ENCODE measurements at regions not wholly inside any gene's neighbourhood (a gene's known extent, or its start where the extent isn't known, plus 50 kb on each side); places are given as distances from the start of the nearest gene placed in this dataset.
"Not testable (repeated sequence)": the region's sequence is repeated elsewhere in the genome, so short reads cannot be mapped to it uniquely, and the experiment has no call there.

DNA sequence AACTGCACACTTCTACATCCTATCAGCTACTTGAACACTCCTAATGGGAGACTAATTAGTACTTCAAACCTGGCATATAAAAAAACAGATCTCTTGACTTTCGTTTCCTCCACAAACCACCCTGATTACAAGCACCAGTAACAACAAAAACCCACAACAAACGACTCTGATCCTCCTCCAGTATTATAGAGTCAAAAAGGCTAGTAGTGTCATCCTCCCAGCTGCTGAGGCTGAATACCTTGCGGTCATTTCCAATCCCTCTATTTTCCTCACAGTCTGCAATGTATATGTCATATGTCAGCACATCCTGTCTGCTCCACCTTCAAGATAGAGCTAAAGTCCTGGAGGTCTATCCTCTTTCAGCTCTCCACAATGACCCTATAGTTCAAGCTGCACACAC is 688.9 kb upstream of the RAG2 start:
- H3K36me3 ChIP-seq (ENCODE audit: control insufficient read depth in 2 of 2, extremely low read depth in 1 of 2, insufficient read depth in 1 of 2, low read length in 1 of 2), result no peaks in the 10 kb centered on the region
- H3K4me3 ChIP-seq (ENCODE audit: control insufficient read depth in 1 of 2, extremely low read depth in 1 of 2, low read length in 1 of 2), result no peak overlapping the region
- ATAC-seq (replicated peaks in 1 of 4) (no peak), DNase-seq (no peak)
- 79% methylated on average over 2 of the region's 3 CpGs for WGBS (ENCODE audit: insufficient coverage)
- no peak overlapping the region for H3K27ac ChIP-seq (ENCODE audit: low read length)
- H3K4me1 ChIP-seq (ENCODE audit: control insufficient read depth in 1 of 2, extremely low read depth in 1 of 2, insufficient read depth in 2 of 2, low read length in 2 of 2), result no peaks in the 10 kb centered on the region
- Mint-ChIP-seq H3K36me3 (no peaks in the 10 kb centered on the region), H3K9me3 (peaks cover 14 to 27% (median 25%) of the 10 kb centered on the region in 3 donors), H3K4me1 (no peaks in the 10 kb centered on the region), H3K27ac (no peak overlapping the region), H3K4me3 (no peak overlapping the region), H3K27me3 (no peaks in the 10 kb centered on the region)
- POLR2A ChIA-PET, result no interaction called here
- CTCF ChIA-PET, result no interaction called here
- H3K9me3 ChIP-seq, result no peaks in the 10 kb centered on the region
- no peaks in the 10 kb centered on the region for H3K27me3 ChIP-seq (replicated peaks in 1 of 2; ENCODE audit: control insufficient read depth in 2 of 2, extremely low read depth in 1 of 2, insufficient read depth in 2 of 2, low read length in 1 of 2)

DNA sequence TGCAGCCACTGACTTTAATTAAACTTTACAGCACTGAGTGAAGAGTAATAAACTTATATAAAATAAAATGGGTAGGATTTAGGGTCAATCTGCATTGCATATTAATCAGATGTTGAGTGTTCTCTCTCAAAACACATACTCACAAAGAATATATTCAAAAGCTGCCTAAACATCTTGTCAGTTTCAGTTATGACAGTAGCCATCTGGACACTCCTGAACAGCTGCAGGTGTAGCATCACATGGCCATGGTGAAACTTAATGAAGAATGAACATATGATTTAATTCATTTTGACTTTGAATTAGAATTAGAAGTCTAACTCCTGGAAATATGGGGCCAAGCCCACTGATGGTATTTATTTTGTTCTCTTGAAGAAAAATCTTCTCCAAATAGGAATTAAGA is 684.3 kb upstream of the RAG2 start:
- POLR2A ChIA-PET, result no interaction called here
- CTCF ChIA-PET, result no interaction called here
- H3K4me1 Mint-ChIP-seq, result no peaks in the 10 kb centered on the region

DNA sequence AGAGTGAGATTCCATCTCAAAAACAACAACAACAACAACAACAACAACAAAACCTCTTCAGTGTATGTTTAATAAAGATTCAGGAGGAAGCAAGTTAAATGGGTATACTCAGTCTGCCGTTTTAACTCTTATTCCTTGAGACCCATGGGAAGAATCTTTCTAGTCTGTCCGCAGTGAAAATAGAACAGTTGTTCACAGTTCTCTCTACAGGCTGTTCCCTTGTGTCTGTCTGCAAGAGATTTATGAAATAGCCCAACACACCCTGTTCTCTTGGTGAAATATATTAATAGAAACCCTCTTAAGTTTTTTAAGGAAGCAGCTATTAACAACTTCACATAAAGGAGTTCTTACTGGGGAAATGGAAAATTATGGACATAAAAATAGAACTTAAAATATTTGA is 682.2 kb upstream of the RAG2 start:
- ATAC-seq (replicated peaks in 1 of 4) (no peak), DNase-seq (no peak)
- Histone ChIP-seq H3K9me3 (no peaks in the 10 kb centered on the region), H3K4me1 (ENCODE audit: control insufficient read depth in 1 of 2, extremely low read depth in 1 of 2, insufficient read depth in 2 of 2, low read length in 2 of 2) (no peaks in the 10 kb centered on the region), H3K36me3 (ENCODE audit: control insufficient read depth in 2 of 2, extremely low read depth in 1 of 2, insufficient read depth in 1 of 2, low read length in 1 of 2) (no peaks in the 10 kb centered on the region), H3K27me3 (replicated peaks in 1 of 2; ENCODE audit: control insufficient read depth in 2 of 2, extremely low read depth in 1 of 2, insufficient read depth in 2 of 2, low read length in 1 of 2) (no peaks in the 10 kb centered on the region), H3K4me3 (ENCODE audit: control insufficient read depth in 1 of 2, extremely low read depth in 1 of 2, low read length in 1 of 2) (no peak overlapping the region), H3K27ac (ENCODE audit: low read length) (no peak overlapping the region)
- H3K4me3 Mint-ChIP-seq, result no peak overlapping the region
- H3K9me3 Mint-ChIP-seq, result peaks cover 3 to 28% (median 23%) of the 10 kb centered on the region in 3 donors
- H3K27me3 Mint-ChIP-seq, result no peaks in the 10 kb centered on the region
- no peaks in the 10 kb centered on the region for H3K4me1 Mint-ChIP-seq
- no peaks in the 10 kb centered on the region for H3K36me3 Mint-ChIP-seq
- CTCF ChIA-PET, result interaction anchor here in 1 of 2 donors (0.6 kb wide), 1 partner anchor 174 kb away, joined by 3 read pairs; no protein-coding TSS in a partner anchor
- no CpG with 5 or more reads among the region's 2 CpGs for WGBS (ENCODE audit: insufficient coverage)
- no peak overlapping the region for H3K27ac Mint-ChIP-seq
- POLR2A ChIA-PET, result no interaction called here

More for the DNA sequence above, 684.3 kb upstream of the RAG2 start:
- no peaks in the 10 kb centered on the region for H3K36me3 Mint-ChIP-seq
- no peaks in the 10 kb centered on the region for H3K4me1 ChIP-seq (ENCODE audit: control insufficient read depth in 1 of 2, extremely low read depth in 1 of 2, insufficient read depth in 2 of 2, low read length in 2 of 2)
- ATAC-seq (replicated peaks in 1 of 4), result no peak
- H3K36me3 ChIP-seq (ENCODE audit: control insufficient read depth in 2 of 2, extremely low read depth in 1 of 2, insufficient read depth in 1 of 2, low read length in 1 of 2), result no peaks in the 10 kb centered on the region
- H3K27ac ChIP-seq (ENCODE audit: low read length), result no peak overlapping the region
- H3K4me3 ChIP-seq (ENCODE audit: control insufficient read depth in 1 of 2, extremely low read depth in 1 of 2, low read length in 1 of 2), result no peak overlapping the region
- no peak overlapping the region for H3K4me3 Mint-ChIP-seq
- H3K27me3 Mint-ChIP-seq, result no peaks in the 10 kb centered on the region
- H3K27ac Mint-ChIP-seq, result no peak overlapping the region
- H3K9me3 Mint-ChIP-seq, result peaks cover 15 to 24% (median 21%) of the 10 kb centered on the region in 3 donors
- no peaks in the 10 kb centered on the region for H3K27me3 ChIP-seq (replicated peaks in 1 of 2; ENCODE audit: control insufficient read depth in 2 of 2, extremely low read depth in 1 of 2, insufficient read depth in 2 of 2, low read length in 1 of 2)
- no peak for DNase-seq
- H3K9me3 ChIP-seq, result no peaks in the 10 kb centered on the region

DNA sequence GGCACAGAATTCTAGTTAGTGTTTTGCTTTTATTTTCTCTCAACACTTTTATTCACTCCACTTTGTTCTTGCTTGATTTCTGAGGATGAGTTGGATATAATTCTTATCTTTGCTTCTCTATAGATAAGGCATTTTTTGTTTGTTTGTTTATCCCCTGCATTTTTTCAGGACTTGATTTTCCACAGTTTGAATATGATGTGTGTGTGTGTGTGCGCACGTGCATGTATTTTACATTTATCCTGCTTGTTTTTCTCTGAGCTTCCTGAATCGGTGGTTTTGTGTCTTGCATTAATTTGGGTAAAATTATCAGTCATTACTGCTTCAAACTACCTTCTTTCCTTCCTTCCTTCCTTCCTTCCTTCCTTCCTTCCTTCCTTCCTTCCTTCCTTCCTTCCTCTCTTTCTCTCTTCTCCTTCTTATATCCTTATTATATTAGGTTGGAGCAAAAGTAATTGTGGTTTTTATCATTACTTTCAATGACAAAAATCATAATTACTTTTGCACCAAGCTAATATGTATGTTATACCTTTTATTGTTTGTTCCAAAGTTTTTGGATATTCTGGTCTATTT is 679.9 kb upstream of the RAG2 start:
- Mint-ChIP-seq H3K27me3 (no peaks in the 10 kb centered on the region), H3K27ac (no peak overlapping the region), H3K36me3 (no peaks in the 10 kb centered on the region), H3K4me3 (no peak overlapping the region), H3K9me3 (peaks cover 3 to 31% (median 16%) of the 10 kb centered on the region in 3 donors), H3K4me1 (no peaks in the 10 kb centered on the region)
- no peaks in the 10 kb centered on the region for H3K36me3 ChIP-seq (ENCODE audit: control insufficient read depth in 2 of 2, extremely low read depth in 1 of 2, insufficient read depth in 1 of 2, low read length in 1 of 2)
- CTCF ChIA-PET, result no interaction called here
- DNase-seq (no peak), ATAC-seq (replicated peaks in 1 of 4) (no peak)
- whole genome bisulfite sequencing (ENCODE audit: insufficient coverage), result no CpG with 5 or more reads among the region's 3 CpGs
- H3K27ac ChIP-seq (ENCODE audit: low read length), result no peak overlapping the region
- no peak overlapping the region for H3K4me3 ChIP-seq (ENCODE audit: control insufficient read depth in 1 of 2, extremely low read depth in 1 of 2, low read length in 1 of 2)
- no peaks in the 10 kb centered on the region for H3K9me3 ChIP-seq
- no peaks in the 10 kb centered on the region for H3K4me1 ChIP-seq (ENCODE audit: control insufficient read depth in 1 of 2, extremely low read depth in 1 of 2, insufficient read depth in 2 of 2, low read length in 2 of 2)
- POLR2A ChIA-PET, result no interaction called here
- no peaks in the 10 kb centered on the region for H3K27me3 ChIP-seq (replicated peaks in 1 of 2; ENCODE audit: control insufficient read depth in 2 of 2, extremely low read depth in 1 of 2, insufficient read depth in 2 of 2, low read length in 1 of 2)

DNA sequence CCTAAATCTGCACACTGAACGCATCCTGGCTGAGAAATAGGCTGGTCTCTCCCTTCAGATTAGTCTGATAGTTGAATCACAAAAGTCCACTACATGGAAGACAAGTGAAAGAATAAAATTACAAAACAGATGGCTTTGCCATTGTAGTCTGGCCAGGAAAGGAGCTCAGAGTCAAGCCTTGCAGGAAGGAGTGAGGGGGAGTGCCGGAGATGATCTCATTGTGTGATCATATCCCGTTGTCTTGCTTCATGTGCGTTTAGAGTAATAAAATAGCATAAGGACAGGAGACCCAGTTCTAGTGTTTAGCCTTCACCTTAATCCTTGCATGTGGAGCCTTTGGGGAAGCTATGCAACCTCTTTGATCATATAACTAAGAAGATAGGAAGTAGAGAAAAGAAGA is 666.7 kb upstream of the RAG2 start:
- POLR2A ChIA-PET, result no interaction called here
- Mint-ChIP-seq H3K27ac (no peak overlapping the region), H3K9me3 (peaks cover 0 to 22% (median 13%) of the 10 kb centered on the region in 3 donors), H3K27me3 (no peaks in the 10 kb centered on the region), H3K4me3 (no peak overlapping the region), H3K4me1 (no peaks in the 10 kb centered on the region), H3K36me3 (no peaks in the 10 kb centered on the region)
- H3K4me3 ChIP-seq (ENCODE audit: control insufficient read depth in 1 of 2, extremely low read depth in 1 of 2, low read length in 1 of 2), result no peak overlapping the region
- no peaks in the 10 kb centered on the region for H3K4me1 ChIP-seq (ENCODE audit: control insufficient read depth in 1 of 2, extremely low read depth in 1 of 2, insufficient read depth in 2 of 2, low read length in 2 of 2)
- ATAC-seq (replicated peaks in 1 of 4) (no peak), DNase-seq (no peak)
- CTCF ChIA-PET, result no interaction called here
- no peaks in the 10 kb centered on the region for H3K27me3 ChIP-seq (replicated peaks in 1 of 2; ENCODE audit: control insufficient read depth in 2 of 2, extremely low read depth in 1 of 2, insufficient read depth in 2 of 2, low read length in 1 of 2)
- no peaks in the 10 kb centered on the region for H3K9me3 ChIP-seq
- WGBS (ENCODE audit: insufficient coverage), result 60% methylated on average over 3 of the region's 4 CpGs
- H3K36me3 ChIP-seq (ENCODE audit: control insufficient read depth in 2 of 2, extremely low read depth in 1 of 2, insufficient read depth in 1 of 2, low read length in 1 of 2), result no peaks in the 10 kb centered on the region
- H3K27ac ChIP-seq (ENCODE audit: low read length), result no peak overlapping the region

DNA sequence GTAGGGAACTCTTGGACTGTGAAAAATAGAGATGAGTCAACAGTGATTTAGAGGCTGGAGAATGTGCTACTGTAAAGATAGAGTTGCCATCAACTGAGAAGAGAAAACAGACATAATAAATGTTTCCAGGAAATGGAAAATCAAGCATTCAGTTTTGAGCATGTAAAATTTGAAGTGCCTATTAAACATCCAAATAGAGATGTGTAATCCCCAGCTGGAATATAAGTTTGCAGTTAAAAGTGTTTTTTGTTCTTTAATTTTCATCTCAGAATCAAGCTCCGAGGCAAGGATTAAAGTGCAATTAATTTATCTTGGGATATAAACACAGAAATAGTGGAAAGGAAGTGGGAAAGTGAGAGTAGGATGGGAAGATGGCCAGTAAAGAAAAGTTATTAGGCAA is 666.0 kb upstream of the RAG2 start:
- peaks cover 0 to 26% (median 10%) of the 10 kb centered on the region in 3 donors for H3K9me3 Mint-ChIP-seq
- H3K4me1 ChIP-seq (ENCODE audit: control insufficient read depth in 1 of 2, extremely low read depth in 1 of 2, insufficient read depth in 2 of 2, low read length in 2 of 2), result no peaks in the 10 kb centered on the region
- ChIA-PET CTCF (no interaction called here), POLR2A (no interaction called here)
- no peak overlapping the region for H3K27ac Mint-ChIP-seq
- no peaks in the 10 kb centered on the region for H3K36me3 ChIP-seq (ENCODE audit: control insufficient read depth in 2 of 2, extremely low read depth in 1 of 2, insufficient read depth in 1 of 2, low read length in 1 of 2)
- no peak overlapping the region for H3K4me3 Mint-ChIP-seq
- no peak overlapping the region for H3K4me3 ChIP-seq (ENCODE audit: control insufficient read depth in 1 of 2, extremely low read depth in 1 of 2, low read length in 1 of 2)
- no peak for ATAC-seq (replicated peaks in 1 of 4)
- DNase-seq, result no peak
- H3K27ac ChIP-seq (ENCODE audit: low read length), result no peak overlapping the region
- WGBS (ENCODE audit: insufficient coverage), result 57% methylated on average over 1 of the region's 1 CpG
- no peaks in the 10 kb centered on the region for H3K36me3 Mint-ChIP-seq
- no peaks in the 10 kb centered on the region for H3K27me3 ChIP-seq (replicated peaks in 1 of 2; ENCODE audit: control insufficient read depth in 2 of 2, extremely low read depth in 1 of 2, insufficient read depth in 2 of 2, low read length in 1 of 2)
- H3K27me3 Mint-ChIP-seq, result no peaks in the 10 kb centered on the region
- H3K9me3 ChIP-seq, result no peaks in the 10 kb centered on the region
- H3K4me1 Mint-ChIP-seq, result no peaks in the 10 kb centered on the region

DNA sequence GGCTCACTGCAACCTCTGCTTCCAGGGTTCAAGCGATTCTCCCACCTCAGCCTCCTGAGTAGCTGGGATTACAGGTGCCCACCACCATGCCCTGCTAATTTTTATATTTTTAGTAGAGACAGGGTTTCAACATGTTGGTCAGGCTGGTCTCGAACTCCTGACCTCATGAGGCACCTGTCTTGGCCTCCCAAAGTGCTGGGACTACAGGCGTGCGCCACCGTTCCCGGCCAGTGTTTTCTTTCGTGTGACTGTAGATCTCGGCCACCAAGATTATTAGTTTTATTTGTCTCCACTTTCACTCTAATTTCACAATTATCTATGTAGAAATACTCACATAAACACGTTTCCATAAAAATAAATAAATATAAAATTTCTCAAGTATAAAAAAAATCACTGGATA is 665.4 kb upstream of the RAG2 start:
- H3K27ac ChIP-seq (ENCODE audit: low read length); ATAC-seq (replicated peaks in 1 of 4); H3K9me3 ChIP-seq; POLR2A ChIA-PET; H3K27ac Mint-ChIP-seq; DNase-seq; H3K36me3 ChIP-seq (ENCODE audit: control insufficient read depth in 2 of 2, extremely low read depth in 1 of 2, insufficient read depth in 1 of 2, low read length in 1 of 2); H3K4me3 Mint-ChIP-seq; CTCF ChIA-PET; H3K27me3 ChIP-seq (replicated peaks in 1 of 2; ENCODE audit: control insufficient read depth in 2 of 2, extremely low read depth in 1 of 2, insufficient read depth in 2 of 2, low read length in 1 of 2); H3K27me3 Mint-ChIP-seq; H3K4me1 ChIP-seq (ENCODE audit: control insufficient read depth in 1 of 2, extremely low read depth in 1 of 2, insufficient read depth in 2 of 2, low read length in 2 of 2); H3K36me3 Mint-ChIP-seq; H3K4me3 ChIP-seq (ENCODE audit: control insufficient read depth in 1 of 2, extremely low read depth in 1 of 2, low read length in 1 of 2); H3K4me1 Mint-ChIP-seq: not testable (repeated sequence)
- WGBS (ENCODE audit: insufficient coverage), result 85% methylated on average over 8 of the region's 9 CpGs
- peaks cover 1 to 27% (median 12%) of the 10 kb centered on the region in 3 donors for H3K9me3 Mint-ChIP-seq

All from T-cell (primary cell).